CMK (cell line): ENCODE measurements at regions not wholly inside any gene's neighbourhood (a gene's known extent, or its start where the extent isn't known, plus 50 kb on each side); places are given as distances from the start of the nearest gene placed in this dataset.

Experiments
- DNase-seq: peaks from one replicate; pipeline ENCODE4 v3.0.0-alpha.2; 2010; ENCODE audit warnings: low read depth

DNA sequence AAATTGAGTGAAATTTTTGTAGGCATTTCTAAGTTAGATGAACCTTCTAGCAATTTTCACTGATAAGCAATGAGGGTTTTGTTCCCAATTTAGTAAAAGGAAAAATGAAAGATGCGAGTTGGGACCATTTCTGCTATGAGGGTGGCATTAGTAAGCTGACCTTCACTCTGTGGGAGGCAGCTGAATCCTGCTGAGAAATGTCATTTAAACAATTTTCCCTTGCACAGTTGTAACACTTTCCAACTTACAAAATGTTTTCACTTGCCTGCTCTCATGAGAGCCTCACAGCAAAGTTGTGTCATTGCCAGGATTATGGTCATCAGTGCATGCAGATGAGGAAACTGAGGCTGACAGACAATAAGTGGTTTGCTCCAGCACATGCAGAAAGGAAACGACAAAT lies 527.7 kb downstream of the TNS1 start:
- DNase-seq, result no peak

GRCh38 chr2:217471319-217471718 lies 531.5 kb downstream of the TNS1 start:
- DNase-seq, result no peak

DNA sequence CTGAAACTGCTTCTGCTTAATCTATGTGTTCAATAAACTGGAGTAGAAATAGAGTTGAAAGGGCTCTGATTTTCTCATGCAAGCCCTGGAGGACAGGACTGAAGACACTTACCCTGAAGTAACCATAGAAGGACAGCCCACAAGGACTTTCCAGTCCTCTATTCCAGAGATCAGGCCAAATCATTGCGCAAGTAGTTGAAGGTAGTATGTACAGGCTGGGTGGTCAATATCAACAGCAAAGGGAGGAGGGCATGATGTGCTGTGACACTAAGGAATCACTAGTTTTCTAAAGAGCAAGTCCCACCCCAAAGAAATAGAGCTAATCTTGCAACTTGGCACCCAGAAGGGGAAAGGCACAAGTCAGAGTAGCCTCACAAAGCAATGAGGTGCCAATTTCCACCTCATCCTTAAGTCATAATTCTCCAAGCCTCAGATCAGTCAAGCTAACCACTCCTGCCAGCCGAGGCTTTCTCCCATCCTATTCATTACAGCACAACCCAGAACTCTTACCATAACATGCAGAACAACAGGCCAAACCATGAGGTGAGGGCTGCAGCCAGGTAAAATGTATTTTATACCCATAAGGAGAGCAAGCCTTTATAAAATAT lies 533.5 kb downstream of the TNS1 start:
- no peak for DNase-seq

GRCh38 chr2:217468042-217468830 lies 534.6 kb downstream of the TNS1 start:
- DNase-seq, result no peak

DNA sequence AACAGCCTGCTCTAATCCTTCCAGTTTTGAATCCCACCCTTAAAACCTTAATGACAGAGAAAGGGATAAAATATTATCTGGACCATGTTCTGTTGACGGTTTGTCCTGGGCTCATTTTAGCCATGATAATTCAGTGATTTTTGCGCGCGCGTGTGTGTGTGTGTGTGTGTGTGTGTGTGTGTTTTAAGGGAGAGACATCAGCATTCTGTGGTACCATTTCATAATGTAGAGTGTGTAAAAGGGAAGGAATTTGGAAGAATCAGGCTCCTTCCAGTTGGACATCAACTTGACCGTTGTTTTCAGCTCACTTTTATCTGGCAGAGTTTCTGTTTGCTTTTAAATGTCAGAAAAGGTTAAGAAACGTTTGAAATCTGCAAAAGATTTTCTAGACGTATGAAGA lies 535.5 kb downstream of the TNS1 start:
- DNase-seq, result no peak

- DNase-seq, result no peak
These were observed 536.0 kb downstream of the TNS1 start for GRCh38 chr2:217466805-217467204.

DNA sequence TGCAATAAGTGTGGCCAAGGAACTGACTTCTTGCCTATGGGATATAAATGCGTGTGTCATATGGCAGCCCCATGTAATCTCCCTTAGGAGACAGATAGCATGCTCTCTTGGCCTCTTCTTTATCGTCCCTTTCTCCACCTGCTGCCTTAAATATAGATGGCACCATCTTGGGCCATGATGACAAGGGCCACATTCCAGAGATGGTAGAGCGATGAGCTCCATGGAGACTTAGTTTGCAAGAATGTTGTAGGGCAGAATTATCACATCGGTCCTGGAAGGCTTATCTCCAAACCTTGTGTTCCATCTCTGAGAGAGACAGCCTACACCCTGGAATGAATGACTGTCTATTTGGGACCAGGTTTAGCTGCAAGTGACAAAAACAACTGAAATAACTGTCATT lies 536.7 kb downstream of the TNS1 start:
- DNase-seq, result no peak

- DNase-seq, result no peak
These were observed 537.7 kb downstream of the TNS1 start for GRCh38 chr2:217465100-217465499.

GRCh38 chr2:217463402-217464075 lies 539.3 kb downstream of the TNS1 start:
- no peak for DNase-seq

DNA sequence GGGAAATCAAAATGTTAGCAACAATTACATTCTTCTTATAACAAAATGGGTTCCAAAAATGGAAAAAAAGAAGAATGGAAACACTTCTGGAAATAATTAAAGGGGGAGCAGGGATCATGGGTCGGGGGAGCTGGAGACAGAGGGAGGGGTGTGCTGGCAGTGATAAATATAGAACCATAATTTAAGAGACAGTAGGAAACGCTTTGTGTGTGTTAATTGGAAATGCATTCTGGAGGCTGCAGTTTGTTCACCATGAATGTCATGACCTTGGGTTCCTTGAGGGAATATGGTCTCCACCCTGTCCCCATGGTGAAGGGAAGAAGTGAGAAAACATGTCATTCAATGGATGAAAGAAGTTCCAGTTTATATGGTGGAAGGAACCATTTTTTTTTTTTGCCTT lies 540.7 kb downstream of the TNS1 start:
- no peak for DNase-seq

DNA sequence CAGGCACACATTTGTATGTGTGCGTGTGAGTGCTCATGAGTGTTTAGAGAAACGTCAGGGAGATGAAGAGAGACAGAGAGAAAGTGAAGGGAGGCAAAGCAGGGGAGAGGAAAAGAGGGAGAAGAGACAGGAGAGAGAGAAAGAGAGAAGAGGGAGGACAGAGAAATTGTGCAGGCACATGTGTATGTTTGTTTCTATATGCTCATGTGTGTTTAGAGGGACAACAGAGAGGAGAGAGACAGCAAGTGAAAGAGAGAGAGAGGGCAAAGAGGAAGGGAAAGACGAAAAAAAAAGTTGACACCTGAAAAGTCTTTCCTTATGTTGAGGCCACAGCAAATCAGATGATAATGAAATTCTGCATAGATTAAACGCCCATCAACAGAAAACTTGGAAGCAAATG lies 541.1 kb downstream of the TNS1 start:
- no peak for DNase-seq

GRCh38 chr2:217459680-217460405 lies 543.0 kb downstream of the TNS1 start:
- no peak for DNase-seq

- no peak for DNase-seq
These were observed 543.8 kb downstream of the TNS1 start for GRCh38 chr2:217459016-217459415.

DNA sequence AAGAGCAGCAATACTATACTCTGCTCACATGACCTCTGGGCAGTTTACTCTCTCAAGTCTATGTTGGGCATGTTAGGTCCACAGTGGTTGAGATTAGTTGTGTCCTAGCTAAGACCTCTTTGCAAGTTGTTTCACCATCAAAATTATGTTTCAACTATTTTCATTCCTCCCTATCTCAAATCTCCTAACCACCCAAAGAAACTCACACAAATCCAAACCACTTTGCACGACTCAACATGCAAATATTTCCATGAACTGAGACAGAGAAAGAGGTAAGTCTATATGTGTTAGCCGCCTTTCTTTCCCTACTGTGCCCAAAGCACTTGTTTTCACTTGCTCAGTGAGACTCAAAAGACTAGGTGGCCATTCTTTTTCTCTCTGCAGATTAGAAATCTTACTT lies 546.8 kb downstream of the TNS1 start:
- no peak for DNase-seq

DNA sequence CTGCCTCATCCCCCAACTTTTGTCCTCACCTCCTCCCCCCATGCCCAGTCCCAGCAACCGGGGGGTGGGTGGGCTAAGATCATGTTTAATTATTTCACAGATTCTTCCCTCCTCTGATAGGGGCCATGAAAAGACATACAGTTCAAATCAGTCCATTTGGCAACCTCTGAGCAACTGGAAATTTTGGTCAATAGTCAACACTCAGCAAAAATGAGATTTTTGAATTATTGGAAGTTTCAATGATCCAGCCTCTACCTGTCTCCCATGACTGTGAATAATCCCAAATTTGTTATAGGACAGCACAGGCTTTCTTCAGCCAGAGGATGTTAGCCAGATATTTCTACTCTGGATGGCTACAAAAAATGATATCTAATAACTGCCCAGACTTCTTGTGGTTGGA lies 549.9 kb downstream of the TNS1 start:
- no peak for DNase-seq

GRCh38 chr2:217451666-217452065 lies 551.1 kb downstream of the TNS1 start:
- DNase-seq, result no peak

- no peak for DNase-seq
These were observed 553.4 kb downstream of the TNS1 start for GRCh38 chr2:217449444-217449843.

DNA sequence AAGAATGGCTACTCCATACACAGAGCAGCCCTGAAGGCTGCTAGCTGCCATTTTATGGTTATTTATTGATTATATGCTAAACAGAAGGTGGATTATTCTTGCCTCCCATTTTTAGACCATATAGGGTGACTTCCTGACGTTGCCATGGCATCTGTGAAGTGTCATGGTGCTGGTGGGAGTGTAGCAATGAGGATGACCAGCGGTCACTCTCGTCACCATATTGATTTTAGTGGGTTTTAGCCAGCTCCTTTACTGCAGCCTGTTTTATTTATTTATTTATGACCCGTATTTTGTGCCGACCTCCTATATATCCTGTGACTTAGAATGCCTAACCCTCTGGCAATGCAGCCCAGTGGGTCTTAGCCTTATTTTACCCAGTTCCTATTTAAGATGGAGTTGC lies 553.9 kb downstream of the TNS1 start:
- no peak for DNase-seq

DNA sequence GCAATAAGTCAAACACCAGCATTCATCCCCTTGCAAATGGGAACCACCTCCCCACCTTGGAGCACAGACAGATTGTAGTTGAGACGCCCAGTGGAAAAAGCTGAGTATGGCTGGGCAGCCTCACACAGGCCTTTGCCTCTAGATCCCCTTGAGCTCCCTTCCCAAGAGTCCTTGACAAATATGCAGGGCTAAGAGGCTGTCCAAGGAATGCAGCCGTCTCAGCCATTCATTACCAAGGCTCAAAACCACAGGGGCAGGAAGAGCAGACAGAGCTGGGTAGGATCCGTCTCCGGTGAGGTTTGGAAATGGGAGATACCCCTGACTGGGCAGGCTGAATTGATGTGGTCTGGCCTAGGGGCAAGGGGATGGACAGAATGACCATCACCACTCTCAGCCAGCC lies 557.1 kb downstream of the TNS1 start:
- DNase-seq, result no peak

DNA sequence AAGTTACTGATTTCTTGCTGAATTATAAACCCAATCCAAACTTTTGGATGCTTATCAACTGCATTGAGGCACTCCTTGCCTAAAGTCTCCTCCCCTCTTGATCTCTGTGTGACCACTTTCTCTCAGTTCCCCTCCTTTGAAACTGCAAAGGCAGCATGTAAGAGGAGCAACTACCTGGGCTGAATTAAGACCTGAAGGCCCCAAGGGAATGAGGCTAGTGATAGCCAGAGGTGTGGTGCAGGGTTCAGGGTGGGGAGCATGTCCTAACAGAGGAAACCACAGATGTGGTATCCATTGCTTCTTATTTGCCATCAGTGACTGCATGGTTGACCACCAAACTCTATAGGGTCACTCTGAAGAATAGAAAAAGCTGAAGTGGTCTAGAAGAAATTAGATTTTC lies 557.9 kb downstream of the TNS1 start:
- DNase-seq, result no peak

DNA sequence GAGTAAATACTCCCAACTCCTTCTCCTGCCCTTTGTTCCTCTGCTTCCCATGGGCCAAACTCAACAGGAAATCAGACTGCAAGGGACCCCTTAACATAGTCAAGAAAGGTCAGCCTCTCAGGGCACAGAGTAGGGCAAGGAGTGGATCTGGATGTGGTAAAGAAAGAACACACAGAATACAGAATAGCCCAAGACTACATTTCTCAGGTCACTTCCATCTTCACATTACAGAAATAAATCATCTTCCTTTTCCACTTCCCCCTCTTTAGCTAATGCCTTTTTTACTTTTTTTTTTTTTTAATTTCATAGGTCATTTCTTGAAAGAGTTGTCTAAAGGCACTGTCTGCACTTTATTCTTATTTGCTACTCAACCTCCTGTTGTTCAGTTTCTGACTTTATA lies 558.3 kb downstream of the TNS1 start:
- DNase-seq, result no peak

DNA sequence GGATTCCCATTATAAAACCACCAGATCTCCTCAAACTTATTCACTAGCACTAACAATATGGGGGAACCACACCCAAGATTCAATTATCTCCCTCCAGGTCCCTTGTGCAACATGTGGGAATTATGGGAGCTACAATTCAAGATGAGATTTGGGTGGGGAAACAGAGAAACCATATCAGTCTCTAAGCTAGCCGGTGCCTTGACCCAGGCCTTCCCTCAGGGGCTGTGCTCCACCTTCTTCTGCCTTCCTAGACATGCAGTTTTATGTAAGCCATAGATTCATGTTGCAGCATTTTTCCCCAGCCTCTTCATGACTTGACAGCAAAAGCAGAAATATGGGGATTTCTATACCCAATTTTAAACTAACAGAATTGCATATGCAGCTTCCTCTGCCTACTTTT lies 559.2 kb downstream of the TNS1 start:
- DNase-seq, result no peak

DNA sequence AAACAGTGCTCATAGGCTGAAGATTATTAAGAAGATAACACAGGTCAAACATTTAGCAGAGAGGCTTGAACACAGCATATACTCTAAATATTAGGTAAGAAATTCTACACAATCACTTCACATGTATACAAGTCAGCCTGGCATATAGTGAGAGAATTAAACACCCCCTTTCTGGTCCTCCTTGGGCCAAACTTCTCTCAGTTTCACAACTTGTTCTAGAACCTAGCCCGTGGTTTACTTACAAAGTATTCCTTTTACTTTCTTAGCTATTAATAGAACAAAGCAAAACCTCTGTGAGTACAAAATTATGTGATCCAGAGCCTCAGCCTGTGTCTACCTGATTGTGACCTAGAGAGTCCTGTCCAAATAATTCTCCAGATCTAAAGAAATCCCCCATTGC lies 562.8 kb downstream of the TNS1 start:
- no peak for DNase-seq
